GM12878 (cell line): ENCODE measurements at regions not wholly inside any gene's neighbourhood (a gene's known extent, or its start where the extent isn't known, plus 50 kb on each side); places are given as distances from the start of the nearest gene placed in this dataset.

Source experiments
- CEBPB ChIP-seq, 2 experiments: fragments of 150-350 bp in 1 of 2; IDR thresholded peaks; 2 replicates each; pipeline ENCODE4 v1.6.1; 2012 to 2014; ENCODE audit warnings: low read depth in 2 of 2, low read length in 2 of 2, borderline replicate concordance in 1 of 2, inconsistent platforms in 1 of 2
- HDGF ChIP-seq: fragments of 450-650 bp; IDR thresholded peaks from 2 replicates; pipeline ENCODE4 v1.6.1; 2016; ENCODE audit warnings: antibody characterized with exemption
- NRF1 ChIP-seq: conservative IDR thresholded peaks from 2 replicates; pipeline ENCODE4 v1.6.1; 2011; ENCODE audit warnings: mild to moderate bottlenecking, low read depth, low read length, improper control_type of control experiment
- POLR2A ChIP-seq: IDR thresholded peaks from 2 replicates; pipeline ENCODE4 v1.6.1; 2011; ENCODE audit warnings: low read depth, mild to moderate bottlenecking, low read length
- ZNF24 ChIP-seq: fragments of 450-650 bp; IDR thresholded peaks from 2 replicates; pipeline ENCODE4 v1.6.1; 2017; ENCODE audit warnings: antibody characterized with exemption, mild to moderate bottlenecking
- TF ChIP-seq, protein P1 (sequence below), 3 experiments: IDR thresholded peaks in 2 of 3; conservative IDR thresholded peaks in 1 of 3; 2 replicates each; pipeline ENCODE4 v1.5.1; 2011; ENCODE audit warnings: low read depth in 3 of 3, low read length in 3 of 3, mild to moderate bottlenecking in 3 of 3, control low read depth in 2 of 3, moderate library complexity in 2 of 3, inconsistent platforms in 1 of 3, mixed read lengths in 1 of 3; ENCODE audit not compliant: control insufficient read depth in 2 of 3, insufficient read depth in 1 of 3; ENCODE audit errors: extremely low read depth in 1 of 3
- TF ChIP-seq, protein P2 (sequence below): fragments of 450-650 bp; IDR thresholded peaks from 2 replicates; pipeline ENCODE4 v1.6.1; 2017; ENCODE audit warnings: mild to moderate bottlenecking
- TF ChIP-seq, protein P3 (sequence below): IDR thresholded peaks from 2 replicates; pipeline ENCODE4 v1.6.1; 2012; ENCODE audit warnings: low read length, inconsistent platforms

DNA sequence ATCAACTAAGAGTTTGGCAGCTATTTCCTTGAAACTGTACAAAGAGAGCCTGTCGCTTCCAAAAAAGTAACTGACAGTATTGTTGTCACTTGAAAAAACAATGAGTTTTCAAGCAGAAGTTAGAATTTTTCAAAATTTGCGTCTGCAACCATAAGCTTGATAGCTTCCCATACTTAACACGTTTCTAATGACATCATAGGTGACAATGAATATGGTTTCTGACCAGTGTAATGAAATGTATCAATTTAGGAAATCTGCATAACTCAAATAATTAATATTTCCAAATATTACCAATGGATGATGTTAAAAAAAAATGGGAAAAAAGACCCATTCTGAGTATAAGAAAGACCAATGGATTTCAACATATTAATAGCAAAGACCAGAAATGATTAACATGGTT, 165.4 kb upstream of the CRY1 start:
- TF ChIP-seq POLR2A (no peak), ZNF24 (no peak), CEBPB (IDR thresholded peaks at IDR 0.05; ENCODE audit: borderline replicate concordance in 1 of 2, low read depth in 2 of 2, low read length in 2 of 2) (no peak), HDGF (no peak), NRF1 (no peak)
- TF ChIP-seq, protein P1, sequence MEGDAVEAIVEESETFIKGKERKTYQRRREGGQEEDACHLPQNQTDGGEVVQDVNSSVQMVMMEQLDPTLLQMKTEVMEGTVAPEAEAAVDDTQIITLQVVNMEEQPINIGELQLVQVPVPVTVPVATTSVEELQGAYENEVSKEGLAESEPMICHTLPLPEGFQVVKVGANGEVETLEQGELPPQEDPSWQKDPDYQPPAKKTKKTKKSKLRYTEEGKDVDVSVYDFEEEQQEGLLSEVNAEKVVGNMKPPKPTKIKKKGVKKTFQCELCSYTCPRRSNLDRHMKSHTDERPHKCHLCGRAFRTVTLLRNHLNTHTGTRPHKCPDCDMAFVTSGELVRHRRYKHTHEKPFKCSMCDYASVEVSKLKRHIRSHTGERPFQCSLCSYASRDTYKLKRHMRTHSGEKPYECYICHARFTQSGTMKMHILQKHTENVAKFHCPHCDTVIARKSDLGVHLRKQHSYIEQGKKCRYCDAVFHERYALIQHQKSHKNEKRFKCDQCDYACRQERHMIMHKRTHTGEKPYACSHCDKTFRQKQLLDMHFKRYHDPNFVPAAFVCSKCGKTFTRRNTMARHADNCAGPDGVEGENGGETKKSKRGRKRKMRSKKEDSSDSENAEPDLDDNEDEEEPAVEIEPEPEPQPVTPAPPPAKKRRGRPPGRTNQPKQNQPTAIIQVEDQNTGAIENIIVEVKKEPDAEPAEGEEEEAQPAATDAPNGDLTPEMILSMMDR (IDR thresholded peaks at IDR 0.05 in 2 of 3, conservative IDR thresholded peaks at IDR 0.05 in 1 of 3; ENCODE audit: control insufficient read depth in 2 of 3, extremely low read depth in 1 of 3, insufficient read depth in 1 of 3, low read depth in 3 of 3, low read length in 3 of 3), result no peak
- TF ChIP-seq, protein P2, sequence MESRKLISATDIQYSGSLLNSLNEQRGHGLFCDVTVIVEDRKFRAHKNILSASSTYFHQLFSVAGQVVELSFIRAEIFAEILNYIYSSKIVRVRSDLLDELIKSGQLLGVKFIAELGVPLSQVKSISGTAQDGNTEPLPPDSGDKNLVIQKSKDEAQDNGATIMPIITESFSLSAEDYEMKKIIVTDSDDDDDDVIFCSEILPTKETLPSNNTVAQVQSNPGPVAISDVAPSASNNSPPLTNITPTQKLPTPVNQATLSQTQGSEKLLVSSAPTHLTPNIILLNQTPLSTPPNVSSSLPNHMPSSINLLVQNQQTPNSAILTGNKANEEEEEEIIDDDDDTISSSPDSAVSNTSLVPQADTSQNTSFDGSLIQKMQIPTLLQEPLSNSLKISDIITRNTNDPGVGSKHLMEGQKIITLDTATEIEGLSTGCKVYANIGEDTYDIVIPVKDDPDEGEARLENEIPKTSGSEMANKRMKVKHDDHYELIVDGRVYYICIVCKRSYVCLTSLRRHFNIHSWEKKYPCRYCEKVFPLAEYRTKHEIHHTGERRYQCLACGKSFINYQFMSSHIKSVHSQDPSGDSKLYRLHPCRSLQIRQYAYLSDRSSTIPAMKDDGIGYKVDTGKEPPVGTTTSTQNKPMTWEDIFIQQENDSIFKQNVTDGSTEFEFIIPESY, result no peak
- TF ChIP-seq, protein P3, sequence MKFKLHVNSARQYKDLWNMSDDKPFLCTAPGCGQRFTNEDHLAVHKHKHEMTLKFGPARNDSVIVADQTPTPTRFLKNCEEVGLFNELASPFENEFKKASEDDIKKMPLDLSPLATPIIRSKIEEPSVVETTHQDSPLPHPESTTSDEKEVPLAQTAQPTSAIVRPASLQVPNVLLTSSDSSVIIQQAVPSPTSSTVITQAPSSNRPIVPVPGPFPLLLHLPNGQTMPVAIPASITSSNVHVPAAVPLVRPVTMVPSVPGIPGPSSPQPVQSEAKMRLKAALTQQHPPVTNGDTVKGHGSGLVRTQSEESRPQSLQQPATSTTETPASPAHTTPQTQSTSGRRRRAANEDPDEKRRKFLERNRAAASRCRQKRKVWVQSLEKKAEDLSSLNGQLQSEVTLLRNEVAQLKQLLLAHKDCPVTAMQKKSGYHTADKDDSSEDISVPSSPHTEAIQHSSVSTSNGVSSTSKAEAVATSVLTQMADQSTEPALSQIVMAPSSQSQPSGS, result no peak
